ENCODE measurements at regions not wholly inside any gene's neighbourhood (a gene's known extent, or its start where the extent isn't known, plus 50 kb on each side); places are given as distances from the start of the nearest gene placed in this dataset.

DNA sequence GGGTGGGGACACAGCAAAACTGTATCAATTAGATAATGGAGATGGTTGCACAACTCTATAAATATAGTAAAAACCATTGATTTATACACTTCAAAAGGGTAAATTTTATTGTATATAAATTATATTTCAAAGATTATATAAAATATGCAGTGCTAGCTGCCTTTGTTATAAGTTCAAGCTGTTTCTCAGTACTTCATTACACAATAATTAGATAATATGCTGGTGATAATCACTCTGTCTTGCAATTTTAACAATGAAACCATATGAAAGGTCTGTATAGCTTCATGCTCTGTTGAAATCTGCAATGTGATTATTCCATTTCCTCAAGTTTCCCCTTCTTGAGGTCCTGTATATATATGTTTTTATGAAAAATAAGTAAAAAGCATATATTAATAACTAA is 73.4 kb upstream of the PLS3 start:
- H3K4me3 Mint-ChIP-seq (ENCODE audit: low read depth): no peak overlapping the region
- TF ChIP-seq, protein P1, sequence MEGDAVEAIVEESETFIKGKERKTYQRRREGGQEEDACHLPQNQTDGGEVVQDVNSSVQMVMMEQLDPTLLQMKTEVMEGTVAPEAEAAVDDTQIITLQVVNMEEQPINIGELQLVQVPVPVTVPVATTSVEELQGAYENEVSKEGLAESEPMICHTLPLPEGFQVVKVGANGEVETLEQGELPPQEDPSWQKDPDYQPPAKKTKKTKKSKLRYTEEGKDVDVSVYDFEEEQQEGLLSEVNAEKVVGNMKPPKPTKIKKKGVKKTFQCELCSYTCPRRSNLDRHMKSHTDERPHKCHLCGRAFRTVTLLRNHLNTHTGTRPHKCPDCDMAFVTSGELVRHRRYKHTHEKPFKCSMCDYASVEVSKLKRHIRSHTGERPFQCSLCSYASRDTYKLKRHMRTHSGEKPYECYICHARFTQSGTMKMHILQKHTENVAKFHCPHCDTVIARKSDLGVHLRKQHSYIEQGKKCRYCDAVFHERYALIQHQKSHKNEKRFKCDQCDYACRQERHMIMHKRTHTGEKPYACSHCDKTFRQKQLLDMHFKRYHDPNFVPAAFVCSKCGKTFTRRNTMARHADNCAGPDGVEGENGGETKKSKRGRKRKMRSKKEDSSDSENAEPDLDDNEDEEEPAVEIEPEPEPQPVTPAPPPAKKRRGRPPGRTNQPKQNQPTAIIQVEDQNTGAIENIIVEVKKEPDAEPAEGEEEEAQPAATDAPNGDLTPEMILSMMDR (IDR thresholded peaks at IDR 0.05; ENCODE audit: unreplicated experiment): no peak
- no peak overlapping the region for H3K27ac Mint-ChIP-seq
- peaks cover 6% of the 10 kb centered on the region for H3K4me1 Mint-ChIP-seq (ENCODE audit: low read depth)
- no peaks in the 10 kb centered on the region for H3K36me3 Mint-ChIP-seq (ENCODE audit: insufficient read depth)
- no peaks in the 10 kb centered on the region for H3K27me3 Mint-ChIP-seq
- no peak for DNase-seq (ENCODE audit: low spot score, unreplicated experiment)
- peaks cover 7% of the 10 kb centered on the region for H3K9me3 Mint-ChIP-seq (ENCODE audit: low read depth)

DNA sequence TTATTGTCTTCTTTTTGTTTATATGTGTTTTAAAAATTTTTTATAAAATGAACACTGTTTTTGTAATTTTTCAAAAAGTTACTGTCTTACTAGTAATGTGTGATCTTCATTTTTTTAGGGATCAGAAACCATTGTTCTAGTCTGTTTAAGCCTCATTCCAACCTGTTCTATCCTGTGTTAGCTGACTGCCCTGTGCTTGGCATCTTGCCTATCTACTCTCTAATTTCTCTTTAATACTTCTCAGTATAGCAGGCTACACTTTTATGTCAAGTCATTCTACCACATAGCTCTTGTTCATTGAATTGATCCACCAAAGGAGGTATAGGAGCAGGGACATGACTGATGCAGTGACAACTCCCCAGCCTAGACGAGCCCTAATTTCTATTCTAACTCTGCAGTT is 70.2 kb upstream of the PLS3 start:
- H3K9me3 Mint-ChIP-seq (ENCODE audit: low read depth): peaks cover 4% of the 10 kb centered on the region
- TF ChIP-seq, protein P1 (IDR thresholded peaks at IDR 0.05; ENCODE audit: unreplicated experiment): no peak
- no peak for DNase-seq (ENCODE audit: low spot score, unreplicated experiment)
- H3K27ac Mint-ChIP-seq: no peak overlapping the region
- no peaks in the 10 kb centered on the region for H3K27me3 Mint-ChIP-seq
- peaks cover 14% of the 10 kb centered on the region for H3K4me1 Mint-ChIP-seq (ENCODE audit: low read depth)
- no peak overlapping the region for H3K4me3 Mint-ChIP-seq (ENCODE audit: low read depth)
- H3K36me3 Mint-ChIP-seq (ENCODE audit: insufficient read depth): no peaks in the 10 kb centered on the region

DNA sequence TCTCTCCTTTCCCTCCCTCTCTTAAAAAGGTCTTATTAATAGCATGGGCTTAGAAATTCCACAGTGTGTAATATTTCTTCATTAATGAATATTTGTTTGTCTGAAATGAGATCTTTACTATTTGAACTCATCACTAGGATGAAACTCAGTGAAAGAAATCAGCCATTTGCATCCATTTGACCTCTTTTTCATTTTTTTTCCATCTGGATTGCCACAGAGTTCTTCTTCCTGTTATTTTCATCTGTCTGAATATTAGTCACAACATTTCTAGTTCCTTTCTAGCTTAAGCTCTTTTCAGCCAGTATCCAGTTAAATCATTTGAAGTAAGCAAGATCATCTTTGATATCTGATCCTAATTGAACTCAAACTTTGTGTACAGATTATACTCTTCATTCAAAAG is 69.2 kb upstream of the PLS3 start:
- DNase-seq (ENCODE audit: low spot score, unreplicated experiment): no peak
- TF ChIP-seq, protein P1 (IDR thresholded peaks at IDR 0.05; ENCODE audit: unreplicated experiment): no peak
- H3K9me3 Mint-ChIP-seq (ENCODE audit: low read depth): no peaks in the 10 kb centered on the region
- no peaks in the 10 kb centered on the region for H3K36me3 Mint-ChIP-seq (ENCODE audit: insufficient read depth)
- H3K27me3 Mint-ChIP-seq: no peaks in the 10 kb centered on the region
- H3K4me1 Mint-ChIP-seq (ENCODE audit: low read depth): peaks cover 14% of the 10 kb centered on the region
- H3K4me3 Mint-ChIP-seq (ENCODE audit: low read depth): no peak overlapping the region
- H3K27ac Mint-ChIP-seq: no peak overlapping the region

GRCh38 chrX:115493015-115493414 is 68.0 kb upstream of the PLS3 start:
- no peak overlapping the region for H3K4me3 Mint-ChIP-seq (ENCODE audit: low read depth)

DNA sequence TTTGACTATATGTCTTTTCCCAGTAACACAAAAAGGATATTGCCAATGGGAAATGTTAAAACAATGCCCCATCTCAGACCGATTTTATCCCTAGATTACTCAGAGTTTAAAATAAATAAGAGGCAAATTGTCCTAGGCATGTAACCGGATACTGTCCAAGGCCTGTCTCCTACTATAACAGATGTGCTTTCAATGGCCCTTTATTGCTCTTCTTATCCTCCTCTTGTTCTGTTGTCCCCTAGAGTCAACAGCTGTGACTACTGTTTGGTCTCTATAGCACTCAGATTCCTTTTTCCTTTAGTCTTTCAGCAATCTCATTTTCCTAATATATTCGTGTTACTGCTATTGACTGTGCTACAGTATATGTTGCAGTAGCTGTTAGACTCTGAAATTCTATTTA is 66.8 kb upstream of the PLS3 start:
- H3K4me1 Mint-ChIP-seq (ENCODE audit: low read depth): peaks cover 14% of the 10 kb centered on the region
- no peaks in the 10 kb centered on the region for H3K36me3 Mint-ChIP-seq (ENCODE audit: insufficient read depth)
- no peak for DNase-seq (ENCODE audit: low spot score, unreplicated experiment)
- H3K4me3 Mint-ChIP-seq (ENCODE audit: low read depth): no peak overlapping the region
- no peak overlapping the region for H3K27ac Mint-ChIP-seq
- H3K27me3 Mint-ChIP-seq: no peaks in the 10 kb centered on the region
- TF ChIP-seq, protein P1 (IDR thresholded peaks at IDR 0.05; ENCODE audit: unreplicated experiment): no peak
- no peaks in the 10 kb centered on the region for H3K9me3 Mint-ChIP-seq (ENCODE audit: low read depth)

More at GRCh38 chrX:115493015-115493414, 68.0 kb upstream of the PLS3 start:
- no peak for DNase-seq (ENCODE audit: low spot score, unreplicated experiment)
- Mint-ChIP-seq H3K27ac (no peak overlapping the region), H3K36me3 (ENCODE audit: insufficient read depth) (no peaks in the 10 kb centered on the region), H3K4me1 (ENCODE audit: low read depth) (peaks cover 14% of the 10 kb centered on the region), H3K9me3 (ENCODE audit: low read depth) (no peaks in the 10 kb centered on the region), H3K27me3 (no peaks in the 10 kb centered on the region)
- TF ChIP-seq, protein P1 (IDR thresholded peaks at IDR 0.05; ENCODE audit: unreplicated experiment): no peak
